Activated CD8-positive, alpha-beta T cell treated with anti-CD3 and anti-CD28 coated beads for 36 hours (primary cell): ENCODE measurements at regions not wholly inside any gene's neighbourhood (a gene's known extent, or its start where the extent isn't known, plus 50 kb on each side); places are given as distances from the start of the nearest gene placed in this dataset.

Experiments
- ATAC-seq: fragments of 200-7000 bp; cut with Tn5 transposase; one replicate; pipeline ENCODE4 v1.10.0; 2021; ENCODE audit warnings: mild to moderate bottlenecking, moderate library complexity
- CTCF ChIA-PET: fragments of 350-600 bp; sonication (Branson Sonifier 250); formaldehyde crosslinking; loops from one replicate; lab custom pipeline; 2021; ENCODE audit warnings: antibody characterized with exemption; lab: Charles Lee
- POLR2A ChIA-PET: fragments of 350-600 bp; sonication (Branson Sonifier 250); formaldehyde crosslinking; loops from one replicate; lab custom pipeline; 2021; ENCODE audit warnings: antibody characterized with exemption; lab: Charles Lee
- DNase-seq: peaks from one replicate; pipeline ENCODE4 v3.0.0-alpha.2; 2020
- H3K27ac Mint-ChIP-seq: one replicate; pipeline ENCODE4 v1.8.0; 2021; ENCODE audit warnings: mild to moderate bottlenecking, mixed read lengths
- H3K27me3 Mint-ChIP-seq: one replicate; pipeline ENCODE4 v1.8.0; 2021; ENCODE audit warnings: mixed read lengths
- H3K36me3 Mint-ChIP-seq: one replicate; pipeline ENCODE4 v1.8.0; 2021; ENCODE audit warnings: low read depth, mixed read lengths
- H3K4me1 Mint-ChIP-seq: one replicate; pipeline ENCODE4 v1.8.0; 2021; ENCODE audit warnings: low read depth, mixed read lengths
- H3K4me3 Mint-ChIP-seq: one replicate; pipeline ENCODE4 v1.8.0; 2021; ENCODE audit warnings: mild to moderate bottlenecking, moderate library complexity, mixed read lengths
- H3K9me3 Mint-ChIP-seq: one replicate; pipeline ENCODE4 v1.8.0; 2021; ENCODE audit warnings: mixed read lengths
- intact Hi-C: fragments of 100-400 bp; cut with micrococcal nuclease; formaldehyde crosslinking; loops from one replicate; pipeline ENCODE4 v1.10.0; 2022
- TF ChIP-seq, protein P1 (sequence below): fragments of 200-600 bp; IDR thresholded peaks from one replicate; pipeline ENCODE4 v1.8.0; 2022; ENCODE audit warnings: antibody characterized with exemption, mild to moderate bottlenecking

DNA sequence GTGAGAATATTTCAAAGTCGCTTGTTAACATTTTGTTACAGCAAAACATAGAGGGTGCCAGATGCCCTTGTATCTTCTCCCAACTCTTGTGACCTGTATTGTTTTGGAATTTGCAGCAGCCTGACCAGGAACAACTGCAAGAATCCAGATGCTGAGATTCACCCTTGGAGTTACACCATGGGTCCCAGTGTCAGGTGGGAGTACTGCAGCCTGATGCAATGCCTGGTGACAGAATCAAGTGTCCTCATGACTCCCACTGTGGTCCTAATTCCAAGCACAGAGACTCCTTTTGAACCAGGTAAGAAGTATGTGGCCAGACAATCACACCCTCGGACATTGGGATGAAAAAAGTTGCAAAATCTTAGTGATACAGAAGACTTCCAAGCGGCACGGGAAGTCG, 79.6 kb upstream of the MAP3K4 start:
- H3K9me3 Mint-ChIP-seq: peaks cover 7% of the 10 kb centered on the region
- POLR2A ChIA-PET: no interaction called here
- DNase-seq: no peak
- CTCF ChIA-PET: no interaction called here
- TF ChIP-seq, protein P1, sequence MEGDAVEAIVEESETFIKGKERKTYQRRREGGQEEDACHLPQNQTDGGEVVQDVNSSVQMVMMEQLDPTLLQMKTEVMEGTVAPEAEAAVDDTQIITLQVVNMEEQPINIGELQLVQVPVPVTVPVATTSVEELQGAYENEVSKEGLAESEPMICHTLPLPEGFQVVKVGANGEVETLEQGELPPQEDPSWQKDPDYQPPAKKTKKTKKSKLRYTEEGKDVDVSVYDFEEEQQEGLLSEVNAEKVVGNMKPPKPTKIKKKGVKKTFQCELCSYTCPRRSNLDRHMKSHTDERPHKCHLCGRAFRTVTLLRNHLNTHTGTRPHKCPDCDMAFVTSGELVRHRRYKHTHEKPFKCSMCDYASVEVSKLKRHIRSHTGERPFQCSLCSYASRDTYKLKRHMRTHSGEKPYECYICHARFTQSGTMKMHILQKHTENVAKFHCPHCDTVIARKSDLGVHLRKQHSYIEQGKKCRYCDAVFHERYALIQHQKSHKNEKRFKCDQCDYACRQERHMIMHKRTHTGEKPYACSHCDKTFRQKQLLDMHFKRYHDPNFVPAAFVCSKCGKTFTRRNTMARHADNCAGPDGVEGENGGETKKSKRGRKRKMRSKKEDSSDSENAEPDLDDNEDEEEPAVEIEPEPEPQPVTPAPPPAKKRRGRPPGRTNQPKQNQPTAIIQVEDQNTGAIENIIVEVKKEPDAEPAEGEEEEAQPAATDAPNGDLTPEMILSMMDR: no peak
- H3K4me1 Mint-ChIP-seq: no peaks in the 10 kb centered on the region
- no peak for ATAC-seq
- intact Hi-C loops: no loop called here
- H3K36me3 Mint-ChIP-seq: no peaks in the 10 kb centered on the region
- H3K4me3 Mint-ChIP-seq: no peak overlapping the region
- peaks cover 7% of the 10 kb centered on the region for H3K27me3 Mint-ChIP-seq
- no peak overlapping the region for H3K27ac Mint-ChIP-seq

DNA sequence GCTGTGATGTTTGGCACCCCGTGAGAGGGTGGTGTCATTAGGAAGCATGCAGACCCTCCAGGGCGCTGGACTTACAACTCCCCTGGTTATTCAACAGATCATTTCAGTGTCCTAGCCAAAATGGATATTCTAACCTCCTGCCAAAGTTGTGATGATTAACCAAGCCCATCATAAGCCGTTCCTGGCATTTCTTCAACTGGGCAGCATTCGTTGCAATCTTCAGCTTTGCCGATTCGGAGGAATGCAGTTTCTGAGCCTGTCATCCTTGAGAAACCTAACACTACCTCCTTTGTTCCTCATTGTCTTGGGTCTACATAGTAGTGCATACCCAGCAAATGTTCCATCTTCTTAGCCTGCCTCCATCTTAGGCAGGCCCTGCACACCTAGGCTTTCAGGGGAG, 79.2 kb upstream of the MAP3K4 start:
- peaks cover 4% of the 10 kb centered on the region for H3K9me3 Mint-ChIP-seq
- ATAC-seq (no peak), DNase-seq (no peak)
- H3K4me3 Mint-ChIP-seq: no peak overlapping the region
- H3K36me3 Mint-ChIP-seq: no peaks in the 10 kb centered on the region
- CTCF ChIA-PET: no interaction called here
- TF ChIP-seq, protein P1: no peak
- POLR2A ChIA-PET: no interaction called here
- intact Hi-C loops: no loop called here
- H3K27ac Mint-ChIP-seq: no peak overlapping the region
- H3K27me3 Mint-ChIP-seq: peaks cover 5% of the 10 kb centered on the region
- H3K4me1 Mint-ChIP-seq: no peaks in the 10 kb centered on the region

DNA sequence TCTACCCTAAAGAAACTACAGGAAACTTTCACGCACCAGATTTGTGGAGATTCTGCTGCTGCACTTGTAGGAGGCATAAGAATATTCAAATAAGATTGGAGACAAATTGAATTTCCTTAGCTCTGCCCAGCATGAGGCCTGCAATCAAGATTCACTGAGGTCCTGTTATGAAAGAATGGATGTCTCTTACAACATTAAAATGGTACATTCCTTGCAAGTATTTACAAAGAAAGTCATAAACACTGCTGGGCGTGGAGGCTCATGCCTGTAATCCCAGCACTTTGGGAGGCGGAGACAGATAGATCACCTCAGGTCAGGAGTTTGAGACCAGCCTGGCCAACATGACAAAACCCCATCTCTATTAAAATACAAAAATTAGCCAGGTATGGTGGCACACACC, 74.0 kb upstream of the MAP3K4 start:
- Mint-ChIP-seq H3K27ac (no peak overlapping the region), H3K4me1 (no peaks in the 10 kb centered on the region), H3K27me3 (peaks cover 3% of the 10 kb centered on the region), H3K9me3 (peaks cover 4% of the 10 kb centered on the region), H3K36me3 (no peaks in the 10 kb centered on the region), H3K4me3 (no peak overlapping the region)
- DNase-seq (no peak), ATAC-seq (no peak)
- CTCF ChIA-PET: interaction anchor here (1.3 to 1.5 kb wide), 2 partner anchors 11 to 13 kb away, joined by 4 to 5 read pairs; no protein-coding TSS in a partner anchor
- intact Hi-C loops: no loop called here
- POLR2A ChIA-PET: no interaction called here
- TF ChIP-seq, protein P1: no peak

DNA sequence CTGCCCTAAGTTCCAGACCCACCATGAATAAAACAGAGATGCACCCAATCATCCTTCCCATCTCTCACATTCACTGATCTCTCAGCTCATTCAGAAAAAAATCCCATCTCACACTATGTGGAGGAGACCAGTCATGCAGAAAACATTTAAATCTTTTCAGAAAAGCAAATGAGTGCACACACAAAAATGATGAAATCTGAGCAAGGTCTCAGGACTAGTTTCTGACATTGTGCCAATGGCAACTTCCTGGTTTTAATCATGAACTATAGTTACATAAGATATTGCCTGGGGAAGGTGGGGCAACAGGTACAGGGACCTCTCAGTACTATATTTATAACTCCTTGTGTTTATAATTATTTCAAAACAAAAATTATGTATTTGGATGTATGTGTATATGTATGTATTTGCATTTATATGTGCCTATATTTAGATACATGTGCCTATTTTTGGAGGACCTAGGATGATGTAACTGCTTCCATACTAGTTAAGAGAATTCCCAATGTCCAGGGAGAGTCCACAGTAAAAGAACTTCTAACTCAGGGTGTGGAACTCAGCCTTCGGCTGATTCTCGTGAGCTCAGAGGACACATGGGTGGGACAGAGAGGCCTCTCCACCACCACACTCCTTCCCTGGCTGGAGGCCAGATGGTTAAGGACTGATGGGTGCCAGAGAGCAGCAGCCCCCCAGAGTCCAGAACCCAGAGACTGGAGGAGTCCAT, 71.7 kb upstream of the MAP3K4 start:
- no peaks in the 10 kb centered on the region for H3K36me3 Mint-ChIP-seq
- TF ChIP-seq, protein P1: no peak
- DNase-seq (no peak), ATAC-seq (no peak)
- no peaks in the 10 kb centered on the region for H3K4me1 Mint-ChIP-seq
- no peaks in the 10 kb centered on the region for H3K9me3 Mint-ChIP-seq
- POLR2A ChIA-PET: no interaction called here
- peaks cover 7% of the 10 kb centered on the region for H3K27me3 Mint-ChIP-seq
- CTCF ChIA-PET: no interaction called here
- H3K27ac Mint-ChIP-seq: no peak overlapping the region
- H3K4me3 Mint-ChIP-seq: no peak overlapping the region
- intact Hi-C loops: no loop called here

DNA sequence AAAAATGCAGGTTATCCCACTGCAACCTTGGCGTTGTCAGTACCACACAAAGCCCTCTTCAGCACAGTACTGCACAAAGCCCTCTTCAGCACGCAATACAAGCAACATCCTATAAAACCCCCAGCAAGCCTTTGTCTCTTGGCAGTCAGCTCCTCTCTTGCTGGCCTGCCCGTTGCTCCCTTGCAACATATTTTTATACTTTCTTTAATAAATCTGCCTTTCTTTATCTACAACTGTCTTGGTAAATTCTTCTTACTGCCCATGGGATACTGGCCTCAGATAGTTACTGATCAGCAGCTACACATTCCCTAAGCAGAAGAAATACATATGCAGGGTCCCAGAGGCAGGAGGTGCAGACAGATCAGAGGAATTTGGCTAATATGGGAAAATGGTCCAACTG, 70.5 kb upstream of the MAP3K4 start:
- H3K27me3 Mint-ChIP-seq: peaks cover 10% of the 10 kb centered on the region
- H3K4me3 Mint-ChIP-seq: no peak overlapping the region
- no peak overlapping the region for H3K27ac Mint-ChIP-seq
- ChIA-PET POLR2A (no interaction called here), CTCF (interaction anchor here (1.1 to 1.6 kb wide), 3 partner anchors 10 to 452 kb away, joined by 3 to 4 read pairs (median 3); no protein-coding TSS in a partner anchor)
- no peaks in the 10 kb centered on the region for H3K9me3 Mint-ChIP-seq
- intact Hi-C loops: no loop called here
- no peaks in the 10 kb centered on the region for H3K4me1 Mint-ChIP-seq
- TF ChIP-seq, protein P1: no peak
- no peaks in the 10 kb centered on the region for H3K36me3 Mint-ChIP-seq
- ATAC-seq (no peak), DNase-seq (no peak)
